AG04450 (cell line): ENCODE measurements at regions not wholly inside any gene's neighbourhood (a gene's known extent, or its start where the extent isn't known, plus 50 kb on each side); places are given as distances from the start of the nearest gene placed in this dataset.

Source experiments
- CTCF ChIA-PET: fragments of 300-600, 350-600 bp; formaldehyde crosslinking; extraction: SDS; loops from one replicate; lab custom pipeline; 2022; ENCODE audit warnings: antibody characterized with exemption, inconsistent platforms; lab: Charles Lee
- POLR2A ChIA-PET: fragments of 350-600 bp; formaldehyde crosslinking; extraction: SDS; loops from one replicate; lab custom pipeline; 2021; ENCODE audit warnings: antibody characterized with exemption, inconsistent platforms; lab: Yijun Ruan, JAX
- DNase-seq: peaks from one replicate; pipeline ENCODE4 v3.0.0-alpha.2; 2011; ENCODE audit warnings: low read depth, low spot score
- H3K27ac ChIP-seq: one replicate; pipeline ENCODE4 v1.5.1; 2012; ENCODE audit warnings: low read depth, low read length, control low read depth
- H3K27me3 ChIP-seq: one replicate; pipeline ENCODE4 v1.6.0; 2012; ENCODE audit warnings: low read length; ENCODE audit not compliant: control insufficient read depth, insufficient read depth
- H3K4me3 ChIP-seq: 2 replicates; pipeline ENCODE4 v1.5.1; 2011; ENCODE audit warnings: mild to moderate bottlenecking, low read depth, low read length, control low read depth
- H3K9me3 ChIP-seq: 2 replicates; pipeline ENCODE4 v1.5.1; 2012; ENCODE audit warnings: low read length; ENCODE audit not compliant: control insufficient read depth, insufficient read depth
- TF ChIP-seq, protein P1 (sequence below): IDR thresholded peaks from 2 replicates; pipeline ENCODE4 v1.5.1; 2011; ENCODE audit warnings: low read depth, low read length, control low read depth, inconsistent platforms

DNA sequence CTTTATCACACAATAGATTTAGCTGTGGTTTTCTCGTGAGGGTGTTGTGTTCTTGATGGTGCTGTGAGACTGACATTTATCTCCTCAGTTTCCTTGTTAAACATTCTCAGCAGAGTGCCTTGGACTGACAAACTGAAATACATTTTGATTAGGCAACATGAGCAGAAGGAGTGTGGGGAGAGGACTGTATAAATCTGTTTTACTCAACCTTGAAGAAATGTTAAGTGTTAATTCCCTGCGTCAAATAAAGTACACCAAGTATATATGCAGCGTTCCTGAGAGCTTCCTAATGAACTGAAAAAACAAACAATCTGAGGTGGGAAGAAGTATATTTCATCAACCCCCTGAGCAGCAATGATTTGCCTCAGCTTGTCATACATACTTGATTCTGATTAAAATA is 540.3 kb upstream of the B3GALT2 start:
- CTCF ChIA-PET, result interaction anchor here (0.7 kb wide), 1 partner anchor 34 kb away, joined by 3 read pairs; no protein-coding TSS in a partner anchor
- no peaks in the 10 kb centered on the region for H3K27me3 ChIP-seq
- no peak for DNase-seq
- no peak overlapping the region for H3K27ac ChIP-seq
- H3K4me3 ChIP-seq, result no peak overlapping the region
- no peaks in the 10 kb centered on the region for H3K9me3 ChIP-seq
- POLR2A ChIA-PET, result no interaction called here
- TF ChIP-seq, protein P1, sequence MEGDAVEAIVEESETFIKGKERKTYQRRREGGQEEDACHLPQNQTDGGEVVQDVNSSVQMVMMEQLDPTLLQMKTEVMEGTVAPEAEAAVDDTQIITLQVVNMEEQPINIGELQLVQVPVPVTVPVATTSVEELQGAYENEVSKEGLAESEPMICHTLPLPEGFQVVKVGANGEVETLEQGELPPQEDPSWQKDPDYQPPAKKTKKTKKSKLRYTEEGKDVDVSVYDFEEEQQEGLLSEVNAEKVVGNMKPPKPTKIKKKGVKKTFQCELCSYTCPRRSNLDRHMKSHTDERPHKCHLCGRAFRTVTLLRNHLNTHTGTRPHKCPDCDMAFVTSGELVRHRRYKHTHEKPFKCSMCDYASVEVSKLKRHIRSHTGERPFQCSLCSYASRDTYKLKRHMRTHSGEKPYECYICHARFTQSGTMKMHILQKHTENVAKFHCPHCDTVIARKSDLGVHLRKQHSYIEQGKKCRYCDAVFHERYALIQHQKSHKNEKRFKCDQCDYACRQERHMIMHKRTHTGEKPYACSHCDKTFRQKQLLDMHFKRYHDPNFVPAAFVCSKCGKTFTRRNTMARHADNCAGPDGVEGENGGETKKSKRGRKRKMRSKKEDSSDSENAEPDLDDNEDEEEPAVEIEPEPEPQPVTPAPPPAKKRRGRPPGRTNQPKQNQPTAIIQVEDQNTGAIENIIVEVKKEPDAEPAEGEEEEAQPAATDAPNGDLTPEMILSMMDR, result no peak

DNA sequence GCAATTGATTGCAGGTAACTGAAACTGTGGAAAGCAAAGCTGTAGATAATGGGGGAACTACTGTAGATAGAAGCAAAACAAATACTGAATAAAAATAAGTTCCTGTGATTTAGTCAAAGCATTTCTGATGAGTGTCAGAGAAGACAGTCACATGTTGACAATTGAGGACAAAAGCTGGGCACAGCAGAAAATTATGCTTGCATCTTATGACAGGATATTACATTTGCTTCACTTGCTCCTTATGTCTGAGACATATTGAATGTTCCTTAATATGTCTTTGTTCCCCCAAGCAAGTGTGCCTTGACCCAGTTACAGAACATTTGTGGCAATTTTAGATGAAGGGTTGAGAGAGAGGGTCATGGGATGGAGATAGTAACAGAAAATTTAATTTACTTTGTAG is 526.0 kb upstream of the B3GALT2 start:
- H3K9me3 ChIP-seq, result no peaks in the 10 kb centered on the region
- TF ChIP-seq, protein P1, result no peak
- ChIA-PET POLR2A (no interaction called here), CTCF (no interaction called here)
- no peak overlapping the region for H3K4me3 ChIP-seq
- no peaks in the 10 kb centered on the region for H3K27me3 ChIP-seq
- no peak for DNase-seq
- no peak overlapping the region for H3K27ac ChIP-seq

DNA sequence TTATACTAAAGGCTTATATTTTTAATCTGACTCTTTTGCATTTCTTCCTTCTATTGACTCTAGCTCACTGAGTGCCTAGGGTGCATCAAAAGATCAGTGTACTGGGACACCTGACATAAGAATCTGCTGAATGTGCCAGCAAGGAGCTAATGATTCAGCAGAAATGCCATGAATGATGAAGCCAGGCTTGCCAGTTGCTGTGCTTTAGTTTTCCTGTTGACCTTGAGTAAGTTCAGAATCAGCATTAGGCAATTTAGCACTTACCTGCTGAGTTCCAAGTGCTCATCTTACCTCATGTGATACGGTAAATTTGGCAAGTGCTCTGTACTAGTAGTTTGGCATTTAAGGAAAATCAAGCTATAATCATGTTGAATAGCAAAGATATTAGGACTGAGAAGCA is 523.2 kb upstream of the B3GALT2 start:
- ChIA-PET POLR2A (no interaction called here), CTCF (interaction anchor here (1.1 kb wide), 1 partner anchor 519 kb away, joined by 3 read pairs; no protein-coding TSS in a partner anchor)
- Histone ChIP-seq H3K27ac (no peak overlapping the region), H3K4me3 (no peak overlapping the region), H3K9me3 (no peaks in the 10 kb centered on the region), H3K27me3 (no peaks in the 10 kb centered on the region)
- TF ChIP-seq, protein P1, result no peak
- DNase-seq, result no peak

DNA sequence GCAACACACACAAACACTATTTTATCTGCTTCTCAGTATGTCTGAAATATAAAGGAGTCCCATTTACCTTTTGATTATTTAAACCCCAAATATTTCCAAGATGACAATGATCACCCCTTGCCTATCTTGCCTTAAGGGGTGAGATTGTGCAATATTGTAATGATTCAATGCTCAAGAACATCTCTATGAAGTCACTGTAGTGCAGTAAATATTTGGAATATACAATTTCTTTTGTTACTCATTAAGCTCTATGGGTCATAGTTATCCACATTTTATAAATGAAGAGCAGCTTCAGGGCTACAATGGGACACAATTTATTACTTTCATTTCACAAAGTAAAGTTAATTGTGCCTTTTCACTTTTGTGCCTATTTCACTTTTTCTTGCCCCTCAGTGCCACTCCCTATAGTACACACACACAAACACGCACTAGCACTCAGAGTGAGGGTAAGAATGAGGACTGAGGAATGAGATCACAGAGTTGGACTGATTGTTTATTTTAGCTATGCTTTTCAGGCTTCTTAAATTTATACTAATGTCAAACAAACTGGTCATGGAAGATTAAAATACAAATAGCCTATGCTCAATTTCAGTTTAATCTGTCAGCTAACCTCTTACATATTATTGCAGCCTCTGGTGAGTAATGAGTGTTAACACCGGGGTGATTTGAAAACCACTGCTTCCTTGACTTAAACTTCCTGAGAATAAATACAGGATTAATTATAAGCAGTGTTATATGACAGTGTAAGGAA is 521.0 kb upstream of the B3GALT2 start:
- no peak for DNase-seq

More for the DNA sequence above, 521.0 kb upstream of the B3GALT2 start:
- no peaks in the 10 kb centered on the region for H3K9me3 ChIP-seq
- no peak overlapping the region for H3K27ac ChIP-seq
- POLR2A ChIA-PET, result interaction anchor here (0.5 to 0.9 kb wide), 2 partner anchors 79 to 112 kb away, joined by 3 to 9 read pairs; no protein-coding TSS in a partner anchor
- no peak overlapping the region for H3K4me3 ChIP-seq
- TF ChIP-seq, protein P1, result no peak
- CTCF ChIA-PET, result interaction anchor here (1.0 to 1.6 kb wide), 2 partner anchors 50 to 517 kb away, joined by 3 to 7 read pairs; no protein-coding TSS in a partner anchor
- H3K27me3 ChIP-seq, result no peaks in the 10 kb centered on the region
